GM12865 (cell line): ENCODE measurements at regions not wholly inside any gene's neighbourhood (a gene's known extent, or its start where the extent isn't known, plus 50 kb on each side); places are given as distances from the start of the nearest gene placed in this dataset.

Experiments
- DNase-seq: peaks from one replicate; pipeline ENCODE4 v3.0.0; 2010; ENCODE audit warnings: low read depth
- H3K4me3 ChIP-seq: 2 replicates; pipeline ENCODE4 v1.5.1; 2011; ENCODE audit warnings: mild to moderate bottlenecking, low read depth, low read length, control low read depth
- TF ChIP-seq, protein P1 (sequence below): IDR thresholded peaks from 2 replicates; pipeline ENCODE4 v1.5.1; 2011; ENCODE audit warnings: low read length, control low read depth, low read depth, inconsistent platforms; ENCODE audit not compliant: insufficient read depth; ENCODE audit errors: missing control alignments

DNA sequence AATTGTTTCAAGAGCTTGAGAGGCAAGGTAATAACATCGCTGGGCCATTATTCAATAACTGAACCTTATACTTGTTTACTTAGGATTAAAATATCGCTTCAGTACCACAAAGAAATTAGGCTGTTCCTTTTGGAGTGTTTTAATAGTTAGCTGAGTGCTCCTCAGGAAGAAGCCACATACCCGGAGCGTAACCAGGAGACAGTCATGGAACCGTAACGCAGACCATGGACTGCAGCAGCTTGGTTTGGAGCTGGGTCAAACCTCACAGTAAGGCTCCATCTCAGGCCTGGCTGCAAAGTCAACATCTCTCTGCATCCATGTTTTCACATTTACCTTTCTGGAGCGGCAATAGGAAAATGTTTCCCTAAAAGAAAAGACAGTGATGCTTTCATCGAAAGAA lies 599.0 kb downstream of the TNS3 start:
- TF ChIP-seq, protein P1, sequence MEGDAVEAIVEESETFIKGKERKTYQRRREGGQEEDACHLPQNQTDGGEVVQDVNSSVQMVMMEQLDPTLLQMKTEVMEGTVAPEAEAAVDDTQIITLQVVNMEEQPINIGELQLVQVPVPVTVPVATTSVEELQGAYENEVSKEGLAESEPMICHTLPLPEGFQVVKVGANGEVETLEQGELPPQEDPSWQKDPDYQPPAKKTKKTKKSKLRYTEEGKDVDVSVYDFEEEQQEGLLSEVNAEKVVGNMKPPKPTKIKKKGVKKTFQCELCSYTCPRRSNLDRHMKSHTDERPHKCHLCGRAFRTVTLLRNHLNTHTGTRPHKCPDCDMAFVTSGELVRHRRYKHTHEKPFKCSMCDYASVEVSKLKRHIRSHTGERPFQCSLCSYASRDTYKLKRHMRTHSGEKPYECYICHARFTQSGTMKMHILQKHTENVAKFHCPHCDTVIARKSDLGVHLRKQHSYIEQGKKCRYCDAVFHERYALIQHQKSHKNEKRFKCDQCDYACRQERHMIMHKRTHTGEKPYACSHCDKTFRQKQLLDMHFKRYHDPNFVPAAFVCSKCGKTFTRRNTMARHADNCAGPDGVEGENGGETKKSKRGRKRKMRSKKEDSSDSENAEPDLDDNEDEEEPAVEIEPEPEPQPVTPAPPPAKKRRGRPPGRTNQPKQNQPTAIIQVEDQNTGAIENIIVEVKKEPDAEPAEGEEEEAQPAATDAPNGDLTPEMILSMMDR = no peak
- DNase-seq = no peak

DNA sequence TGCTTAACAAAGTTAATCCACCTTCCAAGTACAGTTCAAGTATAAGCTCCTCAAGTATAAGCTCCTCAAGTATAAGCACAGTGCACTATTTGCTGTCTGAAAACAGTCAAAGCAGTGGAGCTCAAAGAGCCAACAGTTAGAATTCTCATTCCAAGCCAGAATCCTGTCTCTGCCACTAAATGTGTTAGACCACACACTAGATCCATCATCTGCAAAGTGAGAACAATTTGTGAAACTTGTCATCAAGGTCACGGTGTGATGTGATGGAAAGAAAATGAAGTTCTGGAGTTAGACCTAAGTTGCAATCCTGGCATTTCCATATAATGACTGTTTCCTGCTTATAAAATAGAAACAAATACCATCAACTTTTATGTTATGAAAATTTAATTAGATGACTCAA lies 602.5 kb downstream of the TNS3 start:
- H3K4me3 ChIP-seq = no peak overlapping the region
- TF ChIP-seq, protein P1 = no peak
- DNase-seq = no peak

More for the DNA sequence above, 599.0 kb downstream of the TNS3 start:
- H3K4me3 ChIP-seq = no peak overlapping the region

DNA sequence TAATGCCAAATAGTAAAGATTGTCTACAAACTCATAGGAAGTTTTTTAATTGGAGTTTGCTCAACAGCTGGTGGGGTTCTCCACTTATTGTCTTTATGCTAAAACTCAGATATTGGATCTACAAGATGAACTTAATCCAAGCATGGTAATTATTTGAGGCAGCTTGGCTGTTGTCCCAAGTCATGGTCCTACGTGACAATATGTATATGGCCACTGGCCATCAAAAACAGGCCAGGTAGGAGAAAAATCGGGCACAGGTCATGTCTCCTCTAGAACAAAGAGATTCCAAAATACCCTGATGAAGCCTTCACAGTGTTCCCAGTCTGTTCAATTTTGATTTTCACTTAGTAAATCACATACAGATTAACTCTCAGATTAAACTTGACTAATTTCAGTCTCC lies 606.4 kb downstream of the TNS3 start:
- DNase-seq = no peak
- TF ChIP-seq, protein P1 = no peak
- H3K4me3 ChIP-seq = no peak overlapping the region

DNA sequence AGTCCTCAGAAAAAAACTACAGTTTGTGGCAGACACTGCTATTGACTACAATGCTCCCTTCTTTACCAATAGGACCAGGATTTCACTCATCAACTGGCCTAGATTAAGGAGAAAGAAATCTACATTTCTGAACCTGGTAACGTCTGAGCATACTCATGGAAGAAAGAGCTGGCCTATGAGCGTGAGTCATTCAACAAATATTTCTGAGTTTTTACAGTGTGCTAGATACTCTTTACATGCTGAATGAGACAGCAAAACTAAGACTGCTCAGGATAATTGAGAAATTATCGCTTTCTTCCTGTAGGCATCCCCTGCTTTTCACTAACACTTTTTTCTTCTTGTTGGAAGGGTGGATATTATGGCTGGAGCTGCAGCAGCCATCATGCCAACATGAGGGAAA lies 609.7 kb downstream of the TNS3 start:
- TF ChIP-seq, protein P1 = no peak
- no peak for DNase-seq
- no peak overlapping the region for H3K4me3 ChIP-seq

DNA sequence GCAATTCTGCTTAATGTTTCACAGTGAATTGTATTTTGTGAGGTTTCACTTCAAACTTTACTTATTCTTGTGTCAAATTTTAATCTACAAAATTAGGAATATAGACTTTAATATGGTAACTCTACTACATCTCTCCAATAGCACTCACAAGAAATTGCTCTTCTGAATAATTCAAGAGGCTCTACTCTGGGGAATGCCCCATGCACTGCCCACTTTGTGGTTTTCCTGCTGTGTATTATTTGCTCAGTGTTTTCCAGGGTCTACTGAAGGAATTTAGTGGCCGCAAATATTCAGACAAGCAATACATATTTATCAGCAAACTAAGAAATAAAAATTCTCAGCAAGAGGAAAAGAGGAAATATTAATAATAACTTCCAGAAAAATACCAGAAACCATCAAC lies 611.4 kb downstream of the TNS3 start:
- no peak overlapping the region for H3K4me3 ChIP-seq
- DNase-seq = no peak
- TF ChIP-seq, protein P1 = no peak

DNA sequence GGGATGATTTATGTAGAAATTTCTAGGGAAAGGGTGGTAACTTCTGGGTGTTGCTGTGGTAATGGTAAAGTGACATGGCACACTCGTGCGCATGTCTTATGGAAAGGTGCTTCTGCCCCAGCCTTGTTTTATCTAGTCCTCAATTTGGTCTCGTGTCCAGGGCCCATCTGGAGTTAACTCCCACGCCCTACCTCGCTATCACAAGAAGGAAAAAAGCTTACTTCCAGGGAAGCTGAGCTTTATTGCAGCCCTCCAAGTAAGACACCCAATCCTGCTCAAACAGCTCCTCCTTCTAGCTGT lies 611.8 kb downstream of the TNS3 start:
- TF ChIP-seq, protein P1 = no peak
- DNase-seq = no peak

DNA sequence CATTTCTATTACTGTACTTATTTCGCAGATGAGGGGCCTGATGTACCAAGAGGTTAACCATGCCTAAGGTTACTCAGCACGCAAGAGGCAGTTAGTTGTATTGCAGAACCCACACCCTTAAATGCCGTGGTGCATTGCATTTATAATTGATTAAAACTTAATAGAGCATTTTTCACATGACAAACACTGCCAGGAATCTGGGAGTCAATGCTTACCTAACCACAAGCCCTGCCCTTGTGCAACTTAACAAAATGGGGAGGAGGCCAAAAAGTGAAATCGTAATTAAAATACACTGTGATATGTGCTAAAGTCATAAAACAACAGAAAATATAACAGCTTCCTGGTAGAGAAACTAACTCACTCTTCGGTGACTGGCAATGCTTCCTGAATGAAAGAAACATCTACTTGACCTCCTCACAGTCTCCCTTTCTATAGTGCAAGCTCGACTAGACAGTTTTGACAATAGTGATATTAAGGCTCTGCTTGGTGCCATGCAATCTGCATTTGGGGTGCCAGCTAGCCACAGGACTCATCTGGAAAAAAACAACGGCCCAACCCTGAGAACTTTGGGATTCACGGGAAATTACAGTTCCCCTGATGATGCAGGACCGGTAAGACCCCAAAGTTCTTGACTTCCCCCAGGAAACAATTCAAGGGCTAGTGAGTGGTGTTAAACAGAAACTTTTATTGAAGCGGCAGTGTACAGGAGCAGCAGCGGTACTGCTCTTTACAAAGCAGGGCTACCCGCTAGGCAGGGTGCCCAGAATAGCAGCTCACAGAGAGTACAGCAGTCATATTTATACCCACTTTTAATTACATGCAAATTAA lies 612.4 kb downstream of the TNS3 start:
- H3K4me3 ChIP-seq = no peak overlapping the region
- TF ChIP-seq, protein P1 = no peak
- no peak for DNase-seq

More for the DNA sequence above, 611.8 kb downstream of the TNS3 start:
- H3K4me3 ChIP-seq = no peak overlapping the region
